ENCODE measurements at regions not wholly inside any gene's neighbourhood (a gene's known extent, or its start where the extent isn't known, plus 50 kb on each side); places are given as distances from the start of the nearest gene placed in this dataset.

DNA sequence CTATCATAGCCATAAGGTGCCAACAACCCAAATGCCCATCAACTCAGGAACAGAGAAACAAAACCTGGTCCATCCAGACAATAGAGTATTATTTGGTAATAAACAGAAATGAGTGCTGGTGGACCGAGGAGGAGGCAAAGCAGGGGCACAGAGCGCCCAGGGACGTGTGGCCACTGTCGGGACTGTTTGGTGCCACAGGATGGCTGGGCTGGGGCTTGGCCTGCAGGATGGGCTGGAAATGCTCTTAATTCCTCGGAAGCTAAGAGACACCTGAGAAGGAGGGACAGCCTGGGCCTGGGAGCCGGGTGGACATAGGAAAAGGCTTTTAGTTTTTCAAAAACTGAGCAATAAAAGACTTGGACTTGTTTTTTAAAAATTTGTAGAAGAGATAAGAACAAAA is 216.4 kb downstream of the DLL1 start:
- Mint-ChIP-seq H3K27ac (no peak overlapping the region), H3K9me3 (peaks cover 0 to 11% (median 6%) of the 10 kb centered on the region in 6 donors)
- no peak for DNase-seq

DNA sequence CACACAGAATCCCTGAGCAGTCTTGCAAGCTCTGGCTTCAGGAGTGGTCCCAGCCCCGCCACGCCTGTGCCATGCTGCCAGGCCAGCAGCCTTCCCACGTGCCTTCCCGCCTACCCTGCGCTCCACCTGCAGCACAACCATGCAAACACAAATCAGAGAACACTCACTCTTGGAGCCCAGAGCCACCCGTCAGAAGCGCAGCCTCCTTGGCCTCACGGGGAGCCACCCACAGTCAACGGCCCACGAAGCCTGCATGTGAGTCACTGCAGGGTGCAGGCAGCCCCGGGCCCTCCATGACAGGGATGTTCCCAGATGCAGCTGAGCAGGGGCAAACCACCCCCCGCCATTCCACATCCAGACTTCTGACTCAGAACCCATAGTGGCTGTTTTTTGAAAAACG is 217.0 kb downstream of the DLL1 start:
- H3K27ac Mint-ChIP-seq = no peak overlapping the region
- DNase-seq = no peak
- H3K4me3 Mint-ChIP-seq = no peak overlapping the region
- H3K36me3 Mint-ChIP-seq = peaks cover 3 to 14% (median 3%) of the 10 kb centered on the region in 3 donors
- H3K9me3 Mint-ChIP-seq = peaks cover 0 to 16% (median 6%) of the 10 kb centered on the region in 6 donors
- peaks cover 10 to 15% (median 14%) of the 10 kb centered on the region in 3 donors for H3K27me3 Mint-ChIP-seq (ENCODE audit: low read depth in 3 of 3)
- H3K4me1 Mint-ChIP-seq = peaks cover 0 to 9% of the 10 kb centered on the region in 2 donors

More for the DNA sequence above, 216.4 kb downstream of the DLL1 start:
- peaks cover 0 to 9% of the 10 kb centered on the region in 2 donors for H3K4me1 Mint-ChIP-seq
- no peak overlapping the region for H3K4me3 Mint-ChIP-seq
- H3K36me3 Mint-ChIP-seq = peaks cover 0 to 14% (median 0%) of the 10 kb centered on the region in 3 donors
- H3K27me3 Mint-ChIP-seq (ENCODE audit: low read depth in 3 of 3) = peaks cover 10 to 17% (median 15%) of the 10 kb centered on the region in 3 donors

DNA sequence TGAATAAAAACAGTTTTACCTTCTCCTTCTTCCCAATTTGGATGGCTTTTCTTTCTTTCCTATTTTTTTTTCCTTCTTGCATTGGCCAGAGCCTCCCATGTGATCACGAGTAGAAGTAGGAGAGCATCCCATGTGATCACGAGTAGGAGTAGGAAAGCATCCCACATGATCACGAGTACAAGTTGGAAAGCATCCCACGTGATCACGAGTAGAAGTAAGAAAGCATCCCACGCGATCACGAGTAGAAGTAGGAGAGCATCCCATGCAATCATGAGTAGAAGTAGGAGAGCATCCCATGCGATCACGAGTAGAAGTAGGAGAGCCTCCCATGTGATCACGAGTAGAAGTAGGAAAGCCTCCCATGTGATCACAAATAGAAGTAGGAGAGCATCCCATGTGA is 218.6 kb downstream of the DLL1 start:
- H3K9me3 Mint-ChIP-seq = peaks cover 0 to 16% (median 6%) of the 10 kb centered on the region in 6 donors
- H3K27ac Mint-ChIP-seq = no peak overlapping the region
- peaks cover 0 to 9% of the 10 kb centered on the region in 2 donors for H3K4me1 Mint-ChIP-seq
- no peak for DNase-seq
- H3K36me3 Mint-ChIP-seq = peaks cover 3 to 14% (median 3%) of the 10 kb centered on the region in 3 donors
- no peak overlapping the region for H3K4me3 Mint-ChIP-seq
- H3K27me3 Mint-ChIP-seq (ENCODE audit: low read depth in 3 of 3) = peaks cover 8 to 12% (median 9%) of the 10 kb centered on the region in 3 donors

DNA sequence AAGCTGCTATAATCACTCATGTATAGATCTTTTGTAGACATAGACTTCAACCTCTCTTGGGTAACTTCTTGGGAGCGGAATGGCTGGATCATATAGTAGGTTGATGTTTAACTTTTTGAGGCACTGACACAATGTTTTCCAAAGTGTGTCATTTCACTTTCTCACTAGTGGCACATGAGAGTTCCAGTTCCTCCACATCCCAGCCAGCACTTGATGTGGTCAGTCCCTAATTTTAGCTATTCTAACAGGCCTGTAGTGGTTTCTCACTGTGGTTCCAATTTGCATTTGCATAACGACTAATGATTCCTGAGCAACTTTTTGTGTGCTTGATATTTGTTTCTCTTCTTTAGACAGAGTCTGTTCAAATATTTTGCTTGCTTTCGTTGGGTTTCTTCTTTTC is 221.3 kb downstream of the DLL1 start:
- Mint-ChIP-seq H3K4me1 (peaks cover 0 to 9% of the 10 kb centered on the region in 2 donors), H3K27ac (no peak overlapping the region)
- no peak for DNase-seq

DNA sequence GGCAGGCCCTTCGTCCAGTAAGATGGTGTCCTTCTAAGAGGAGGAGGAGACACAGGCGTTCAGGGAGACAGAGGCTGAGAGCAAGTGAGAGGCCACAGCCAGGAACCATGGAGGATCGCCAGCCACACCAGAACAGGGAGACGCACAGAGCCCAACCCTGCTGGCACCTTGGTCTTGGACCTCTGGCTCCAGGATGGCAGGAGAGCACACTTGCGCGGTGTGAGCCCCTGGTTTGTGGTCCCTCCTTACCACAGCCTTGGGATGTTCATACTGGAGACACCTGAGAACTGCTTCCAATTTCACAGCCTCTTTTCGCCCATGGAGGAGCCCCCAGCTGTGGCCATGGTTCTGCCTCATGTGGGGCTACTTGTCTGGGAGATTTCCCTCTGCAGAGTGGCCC is 222.4 kb downstream of the DLL1 start:
- H3K4me1 Mint-ChIP-seq = peaks cover 0 to 9% of the 10 kb centered on the region in 2 donors
- H3K36me3 Mint-ChIP-seq = peaks cover 3 to 12% (median 3%) of the 10 kb centered on the region in 3 donors
- H3K27me3 Mint-ChIP-seq (ENCODE audit: low read depth in 3 of 3) = peaks cover 4 to 7% (median 5%) of the 10 kb centered on the region in 3 donors
- H3K4me3 Mint-ChIP-seq = no peak overlapping the region
- H3K27ac Mint-ChIP-seq = no peak overlapping the region
- no peak for DNase-seq
- H3K9me3 Mint-ChIP-seq = peaks cover 0 to 16% (median 6%) of the 10 kb centered on the region in 6 donors

More for the DNA sequence above, 221.3 kb downstream of the DLL1 start:
- Mint-ChIP-seq H3K27me3 (ENCODE audit: low read depth in 3 of 3) (peaks cover 6 to 11% (median 9%) of the 10 kb centered on the region in 3 donors), H3K4me3 (no peak overlapping the region), H3K9me3 (peaks cover 0 to 16% (median 6%) of the 10 kb centered on the region in 6 donors), H3K36me3 (peaks cover 3 to 14% (median 3%) of the 10 kb centered on the region in 3 donors)

DNA sequence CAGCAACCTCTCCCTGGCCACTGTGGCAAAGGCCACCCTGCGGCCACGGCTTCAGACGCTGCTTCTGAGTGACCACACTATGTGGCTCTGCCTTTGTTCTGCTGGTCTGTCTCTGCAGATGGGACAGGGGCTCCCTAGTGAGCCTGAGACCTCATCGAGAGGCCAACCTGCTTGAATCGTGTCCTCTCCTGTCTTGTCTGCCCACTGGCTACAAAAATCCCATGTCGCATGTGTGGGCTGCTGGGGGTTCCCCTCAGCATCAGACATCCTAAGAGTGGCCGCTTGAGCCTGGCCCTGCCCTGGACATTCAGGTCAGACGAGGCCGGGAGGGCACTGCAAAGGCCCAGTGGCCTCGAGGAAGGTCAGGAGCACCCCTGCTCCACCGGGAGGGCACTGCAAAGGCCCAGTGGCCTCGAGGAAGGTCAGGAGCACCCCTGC is 222.9 kb downstream of the DLL1 start:
- Mint-ChIP-seq H3K4me1 (peaks cover 0 to 9% of the 10 kb centered on the region in 2 donors), H3K27me3 (ENCODE audit: low read depth in 3 of 3) (peaks cover 0 to 7% (median 2%) of the 10 kb centered on the region in 3 donors), H3K36me3 (peaks cover 3 to 7% (median 3%) of the 10 kb centered on the region in 3 donors), H3K27ac (no peak overlapping the region), H3K4me3 (no peak overlapping the region), H3K9me3 (peaks cover 0 to 16% (median 6%) of the 10 kb centered on the region in 6 donors)
- no peak for DNase-seq

DNA sequence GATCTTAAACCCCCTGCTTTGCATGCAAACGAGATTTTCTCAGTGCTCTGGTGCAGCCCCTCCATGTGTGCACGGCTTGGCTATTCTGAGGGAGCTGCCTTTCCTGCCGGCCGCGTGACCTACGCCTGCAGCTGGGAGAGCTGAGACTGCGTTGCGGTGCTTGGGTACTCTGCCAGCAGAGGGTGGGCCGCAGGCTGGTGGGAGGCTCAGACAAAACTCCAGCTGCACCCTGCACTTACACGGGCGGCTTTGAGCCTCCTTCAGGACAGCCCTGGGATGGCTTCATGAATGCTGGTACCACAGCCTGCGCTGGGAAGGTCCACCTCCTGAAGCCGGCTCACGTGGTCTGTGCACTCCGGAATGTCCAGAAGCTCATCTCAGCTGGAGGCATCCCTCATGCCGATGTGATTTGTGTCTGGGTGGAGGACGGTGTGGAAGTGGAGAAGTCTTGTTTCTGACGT is 223.7 kb downstream of the DLL1 start:
- peaks cover 0 to 6% (median 2%) of the 10 kb centered on the region in 3 donors for H3K27me3 Mint-ChIP-seq (ENCODE audit: low read depth in 3 of 3)
- no peak overlapping the region for H3K27ac Mint-ChIP-seq
- H3K4me3 Mint-ChIP-seq = no peak overlapping the region
- peaks cover 0 to 16% (median 6%) of the 10 kb centered on the region in 6 donors for H3K9me3 Mint-ChIP-seq
- peaks cover 3 to 4% (median 3%) of the 10 kb centered on the region in 3 donors for H3K36me3 Mint-ChIP-seq
- H3K4me1 Mint-ChIP-seq = peaks cover 0 to 9% of the 10 kb centered on the region in 2 donors
- DNase-seq = no peak

DNA sequence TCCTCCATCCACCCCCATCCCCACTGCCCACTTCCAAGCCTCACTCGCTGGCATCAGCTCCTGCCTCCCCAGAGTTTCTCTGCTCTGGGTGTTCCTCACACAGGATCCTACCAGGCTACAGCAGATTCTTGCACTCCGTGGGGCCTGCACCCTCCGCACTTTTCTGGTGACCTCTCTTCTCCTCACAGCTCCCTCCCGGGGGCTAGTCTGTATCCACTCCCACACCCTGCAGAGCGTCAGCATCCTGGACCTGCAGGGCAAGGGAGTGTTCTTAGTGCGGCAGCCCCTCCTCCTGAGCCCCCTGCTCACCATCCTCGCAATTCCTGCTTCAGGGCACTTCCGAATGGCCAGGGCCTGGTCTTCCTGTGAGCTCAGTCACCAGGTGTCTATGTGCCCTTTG is 224.2 kb downstream of the DLL1 start:
- Mint-ChIP-seq H3K9me3 (peaks cover 0 to 16% (median 6%) of the 10 kb centered on the region in 6 donors), H3K4me3 (no peak overlapping the region), H3K27me3 (ENCODE audit: low read depth in 3 of 3) (peaks cover 0 to 2% (median under 1%) of the 10 kb centered on the region in 3 donors), H3K27ac (no peak overlapping the region), H3K4me1 (peaks cover 0 to 9% of the 10 kb centered on the region in 2 donors), H3K36me3 (peaks cover 0 to 3% (median 3%) of the 10 kb centered on the region in 3 donors)
- DNase-seq = no peak

DNA sequence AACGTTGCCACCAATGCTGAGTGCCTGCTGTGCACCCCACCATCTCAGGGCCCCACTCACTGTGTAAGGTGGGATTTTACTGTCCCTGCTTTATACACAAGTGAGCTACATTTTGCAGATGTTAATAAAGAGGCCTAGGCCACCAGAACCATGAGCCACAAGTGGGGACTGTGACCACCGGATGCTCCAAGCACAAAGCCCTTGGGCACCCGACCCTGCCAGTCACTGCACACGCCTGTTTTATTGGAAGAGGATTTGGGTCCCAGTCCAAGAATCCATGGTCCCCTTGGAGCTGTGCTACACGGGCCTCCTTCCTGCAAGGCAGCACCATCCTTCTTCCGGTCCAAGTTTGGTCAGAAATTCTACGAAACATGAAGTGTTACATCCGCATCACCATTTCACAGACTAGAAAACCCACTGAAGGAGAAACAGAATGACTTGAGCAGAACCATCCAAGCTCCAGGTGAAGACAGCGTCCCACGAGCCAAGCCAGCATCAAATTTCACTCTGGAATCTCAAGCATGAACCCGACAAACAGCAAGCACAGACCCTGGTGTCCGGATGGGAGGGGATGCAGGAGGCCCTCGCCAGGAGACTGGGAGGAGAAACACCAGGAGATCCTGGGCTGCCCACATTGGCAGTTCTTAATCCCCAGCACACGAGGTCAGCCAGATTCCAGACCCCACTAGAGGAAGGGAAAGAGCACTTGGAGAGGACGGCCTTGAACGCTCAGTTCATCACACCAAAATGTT is 226.9 kb downstream of the DLL1 start:
- Mint-ChIP-seq H3K27me3 (ENCODE audit: low read depth in 3 of 3) (peaks cover 0 to 2% (median 0%) of the 10 kb centered on the region in 3 donors), H3K36me3 (no peaks in the 10 kb centered on the region), H3K4me1 (no peaks in the 10 kb centered on the region), H3K27ac (no peak overlapping the region), H3K4me3 (no peak overlapping the region), H3K9me3 (peaks cover 0 to 2% (median 0%) of the 10 kb centered on the region in 6 donors)
- no peak for DNase-seq

DNA sequence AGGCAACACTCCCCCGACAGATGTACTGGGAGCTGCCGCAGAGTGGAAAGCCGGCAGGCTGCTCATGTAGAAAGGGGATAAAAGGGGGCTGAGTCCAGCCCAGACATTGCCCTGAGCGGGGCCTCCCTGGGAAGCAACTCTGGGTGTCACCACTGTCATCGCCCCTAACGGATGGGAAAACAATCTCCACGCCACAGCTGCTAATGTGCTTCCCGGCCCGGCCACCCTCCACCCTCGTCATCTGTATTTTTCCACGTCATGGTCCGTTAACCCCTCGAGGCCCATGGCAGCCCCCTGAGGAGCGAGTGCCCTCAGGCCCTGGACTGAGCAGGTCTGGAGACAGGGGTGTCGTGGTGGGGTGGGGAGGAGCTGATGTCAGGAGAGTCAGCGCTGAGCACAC is 227.4 kb downstream of the DLL1 start:
- no peaks in the 10 kb centered on the region for H3K9me3 Mint-ChIP-seq
- no peaks in the 10 kb centered on the region for H3K4me1 Mint-ChIP-seq
- H3K4me3 Mint-ChIP-seq = no peak overlapping the region
- peaks cover 0 to 2% (median 1%) of the 10 kb centered on the region in 3 donors for H3K27me3 Mint-ChIP-seq (ENCODE audit: low read depth in 3 of 3)
- no peak for DNase-seq
- H3K36me3 Mint-ChIP-seq = no peaks in the 10 kb centered on the region
- no peak overlapping the region for H3K27ac Mint-ChIP-seq

DNA sequence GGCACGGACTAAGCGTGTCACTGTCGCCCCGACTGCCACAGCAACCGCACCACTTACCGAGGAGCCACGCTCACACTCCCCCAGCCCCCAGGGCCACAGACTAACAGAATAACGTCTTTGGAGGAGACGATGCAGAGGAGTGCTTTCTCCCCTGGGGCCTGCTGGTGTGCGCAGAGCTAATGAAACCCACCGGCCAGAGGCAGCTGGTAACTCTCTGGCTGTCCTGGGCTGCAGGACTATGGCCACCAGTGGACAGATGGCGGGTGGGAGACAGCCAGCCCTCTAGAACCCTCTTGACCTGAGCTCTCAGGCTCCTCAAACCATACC is 228.0 kb downstream of the DLL1 start:
- Mint-ChIP-seq H3K27ac (no peak overlapping the region), H3K4me3 (no peak overlapping the region), H3K9me3 (no peaks in the 10 kb centered on the region), H3K4me1 (no peaks in the 10 kb centered on the region), H3K27me3 (ENCODE audit: low read depth in 3 of 3) (peaks cover 0 to 2% (median 1%) of the 10 kb centered on the region in 3 donors), H3K36me3 (no peaks in the 10 kb centered on the region)
- DNase-seq = no peak

DNA sequence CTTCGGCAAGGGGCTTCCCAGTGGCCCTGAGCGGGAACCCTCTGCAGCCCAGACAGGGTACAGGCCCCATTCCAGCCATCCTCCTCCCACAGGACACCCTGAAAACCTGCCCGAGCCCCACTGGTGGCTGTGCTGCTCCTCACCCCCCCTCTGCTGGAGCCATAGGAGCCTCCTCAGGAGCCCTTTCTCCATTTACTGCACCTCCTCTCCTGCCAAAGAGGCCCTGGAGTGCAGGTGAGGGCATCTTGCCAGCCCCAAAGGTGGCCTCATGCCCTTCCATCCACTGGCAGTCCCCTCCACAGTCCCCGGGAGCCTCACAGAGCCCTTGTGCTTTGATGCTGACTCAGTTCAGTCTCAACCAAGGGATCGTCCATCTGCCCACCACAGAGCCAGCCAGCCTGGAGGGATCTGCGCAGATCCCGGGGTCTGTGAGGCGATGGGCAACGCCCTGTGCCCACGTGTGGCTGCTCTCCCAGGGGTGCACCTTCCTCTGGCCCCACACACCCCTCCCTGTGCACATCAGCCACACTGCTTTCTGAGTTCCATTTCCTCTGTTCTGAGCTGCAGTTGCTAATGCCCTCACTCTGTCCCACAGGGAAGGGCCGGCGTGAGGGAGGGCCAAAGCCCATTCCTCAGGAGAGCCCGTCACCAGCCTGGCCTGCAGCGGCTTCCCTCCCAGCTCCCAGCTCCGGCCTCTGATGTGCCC is 228.5 kb downstream of the DLL1 start:
- H3K9me3 Mint-ChIP-seq = no peaks in the 10 kb centered on the region
- H3K36me3 Mint-ChIP-seq = no peaks in the 10 kb centered on the region
- no peak for DNase-seq
- no peak overlapping the region for H3K4me3 Mint-ChIP-seq
- peaks cover 0 to 2% (median 1%) of the 10 kb centered on the region in 3 donors for H3K27me3 Mint-ChIP-seq (ENCODE audit: low read depth in 3 of 3)
- peak overlapping the region in 1 of 6 donors; percentile 17 for H3K27ac Mint-ChIP-seq
- H3K4me1 Mint-ChIP-seq = no peaks in the 10 kb centered on the region

DNA sequence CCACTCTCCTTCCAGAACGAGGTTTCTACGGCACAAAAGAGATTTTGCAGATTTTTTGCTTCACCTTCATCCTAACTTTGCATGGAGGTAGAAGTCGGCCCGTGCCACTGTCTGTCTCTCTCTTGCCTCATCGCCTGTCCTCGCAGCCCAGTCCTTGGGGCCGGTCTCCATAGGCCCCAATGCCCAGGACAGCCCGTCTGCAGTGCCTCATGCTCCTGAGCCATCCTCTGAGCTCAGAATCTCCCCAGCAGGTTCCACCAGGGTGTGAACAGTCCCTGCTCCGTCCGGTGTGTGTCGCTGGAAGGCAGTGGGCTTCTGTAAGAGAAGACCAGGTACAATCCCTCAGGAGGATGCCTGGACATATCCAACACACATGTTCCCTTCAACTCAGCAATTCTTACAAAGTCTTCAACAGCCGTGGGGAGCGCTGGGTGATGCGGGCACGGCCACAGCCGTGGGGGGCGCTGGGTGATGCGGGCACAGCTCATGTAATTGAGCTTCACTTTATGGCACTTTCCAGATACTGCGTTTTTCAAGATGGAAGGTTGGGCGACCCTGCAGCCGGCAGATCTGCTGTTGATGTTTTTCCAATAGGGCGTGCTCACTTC is 231.9 kb downstream of the DLL1 start:
- Mint-ChIP-seq H3K27ac (no peak overlapping the region), H3K27me3 (ENCODE audit: low read depth in 3 of 3) (peaks cover 13 to 14% (median 13%) of the 10 kb centered on the region in 3 donors), H3K36me3 (no peaks in the 10 kb centered on the region), H3K9me3 (no peaks in the 10 kb centered on the region), H3K4me3 (no peak overlapping the region), H3K4me1 (peaks cover 8 to 11% of the 10 kb centered on the region in 2 donors)
- DNase-seq = no peak

Measured in immature natural killer cell (primary cell).